Panc1 (cell line): ENCODE measurements at regions not wholly inside any gene's neighbourhood (a gene's known extent, or its start where the extent isn't known, plus 50 kb on each side); places are given as distances from the start of the nearest gene placed in this dataset.
"Not testable (repeated sequence)": the region's sequence is repeated elsewhere in the genome, so short reads cannot be mapped to it uniquely, and the experiment has no call there.

Experiments
- ATAC-seq: fragments of 200-7000 bp; cut with Tn5 transposase; 2 replicates; pipeline ENCODE4 v1.9.1; 2020; ENCODE audit warnings: mild to moderate bottlenecking, moderate library complexity
- BruUV-seq: library from RNA; stranded (reverse); fragments of 400-500 nt; replicated peaks from 2 replicates; lab custom pipeline; 2021; lab: Mats Ljungman, UMichigan
- CTCF ChIA-PET: fragments of 300-600 bp; sonication (Branson Sonifier 250); formaldehyde crosslinking; loops from one replicate; lab custom pipeline; 2022; ENCODE audit warnings: antibody characterized with exemption; lab: Charles Lee
- POLR2A ChIA-PET: fragments of 300-600 bp; sonication (Branson Sonifier 250); formaldehyde crosslinking; loops from one replicate; lab custom pipeline; 2022; ENCODE audit warnings: antibody characterized with exemption; lab: Charles Lee
- DNase-seq: peaks from one replicate; pipeline ENCODE4 v3.0.0-alpha.2; 2010; ENCODE audit warnings: low read depth, low spot score
- H3K27ac ChIP-seq: 2 replicates; pipeline ENCODE4 v1.5.1; 2011; ENCODE audit warnings: mild to moderate bottlenecking, low read length, inconsistent platforms
- H3K27me3 ChIP-seq: fragments of 200-500 bp; sonication (Bioruptor generic); 2 replicates; pipeline ENCODE4 v1.6.0; 2014; ENCODE audit warnings: low read length, inconsistent platforms; ENCODE audit not compliant: control insufficient read depth, insufficient read depth
- H3K36me3 ChIP-seq: fragments of 200-500 bp; sonication (Bioruptor generic); 2 replicates; pipeline ENCODE4 v1.5.1; 2014; ENCODE audit warnings: inconsistent platforms, mild to moderate bottlenecking, low read length, moderate library complexity; ENCODE audit not compliant: control insufficient read depth, insufficient read depth
- H3K4me1 ChIP-seq: 2 replicates; pipeline ENCODE4 v1.5.1; 2011; ENCODE audit warnings: inconsistent platforms, mild to moderate bottlenecking, low read length, moderate library complexity; ENCODE audit not compliant: control insufficient read depth, insufficient read depth
- H3K4me3 ChIP-seq, 2 experiments: 2 replicates each; pipeline ENCODE4 v1.5.1; 2011 to 2012; ENCODE audit warnings: low read depth in 2 of 2, low read length in 2 of 2, mild to moderate bottlenecking in 2 of 2, inconsistent platforms in 1 of 2, moderate library complexity in 1 of 2
- H3K9me3 ChIP-seq: fragments of 200-500 bp; sonication (Bioruptor generic); 2 replicates; pipeline ENCODE4 v1.5.1; 2014; ENCODE audit warnings: low read depth, mild to moderate bottlenecking, inconsistent platforms, low read length, moderate library complexity; ENCODE audit not compliant: control insufficient read depth, insufficient read depth
- CTCF ChIP-seq: fragments of 450-650 bp; IDR thresholded peaks from 2 replicates; pipeline ENCODE4 v1.5.1; 2017; ENCODE audit warnings: mild to moderate bottlenecking
- POLR2AphosphoS5 ChIP-seq: IDR thresholded peaks from 2 replicates; pipeline ENCODE4 v1.6.1; 2012; ENCODE audit warnings: mild to moderate bottlenecking, low read depth, low read length, moderate library complexity
- REST ChIP-seq, 2 experiments: IDR thresholded peaks; 2 replicates each; pipeline ENCODE4 v1.6.1; 2011 to 2012; ENCODE audit warnings: low read depth in 2 of 2, control low read depth in 1 of 2, low read length in 1 of 2, mild to moderate bottlenecking in 1 of 2, moderate library complexity in 1 of 2; ENCODE audit not compliant: insufficient read depth in 1 of 2
- SIN3A ChIP-seq: IDR thresholded peaks from 2 replicates; pipeline ENCODE4 v1.6.1; 2012; ENCODE audit warnings: low read depth, mild to moderate bottlenecking, low read length, moderate library complexity, borderline replicate concordance; ENCODE audit not compliant: insufficient read depth
- TCF7L2 ChIP-seq: IDR thresholded peaks from 2 replicates; pipeline ENCODE4 v1.6.1; 2011; ENCODE audit warnings: mild to moderate bottlenecking, low read depth, low read length, inconsistent platforms
- in situ Hi-C: cut with HindIII; loops from 2 replicates; pipeline ENCODE4 v1.10.0; 2016; ENCODE audit warnings: low sequenced_read_pairs, low pct_unique_long_range_greater_than_20kb
- intact Hi-C: fragments of 100-400 bp; cut with micrococcal nuclease; formaldehyde crosslinking; loops from one replicate; pipeline ENCODE4 v1.10.0; 2022; ENCODE audit not compliant: unreplicated experiment

GRCh38 chr6:151695156-151695555 lies 112.3 kb upstream of the ESR1 start:
- H3K4me1 ChIP-seq: no peaks in the 10 kb centered on the region; the same call in 1 of the 2 replicates
- no peak overlapping the region for H3K27ac ChIP-seq
- no TSS peak for BruUV-seq
- in situ Hi-C loops (no loop called here), intact Hi-C loops (no loop called here)
- no peaks in the 10 kb centered on the region; the same call in 1 of the 2 replicates for H3K27me3 ChIP-seq
- no peaks in the 10 kb centered on the region for H3K36me3 ChIP-seq
- ATAC-seq: no peak
- CTCF ChIA-PET: no interaction called here
- POLR2A ChIA-PET: no interaction called here
- no peaks in the 10 kb centered on the region for H3K9me3 ChIP-seq
- no peak for DNase-seq
- TF ChIP-seq REST (IDR thresholded peaks at IDR 0.05; ENCODE audit: insufficient read depth in 1 of 2, low read depth in 2 of 2, low read length in 1 of 2): no peak
- TF ChIP-seq TCF7L2: no peak
- no peak for TF ChIP-seq POLR2AphosphoS5
- TF ChIP-seq SIN3A: no peak
- TF ChIP-seq CTCF: no peak
- H3K4me3 ChIP-seq: no peak overlapping the region

GRCh38 chr6:151696302-151696701 lies 111.2 kb upstream of the ESR1 start:
- POLR2A ChIA-PET, CTCF ChIA-PET, H3K4me1 ChIP-seq, H3K27me3 ChIP-seq, BruUV-seq, in situ Hi-C loops, DNase-seq, H3K9me3 ChIP-seq, intact Hi-C loops, H3K36me3 ChIP-seq, H3K4me3 ChIP-seq, H3K27ac ChIP-seq, ATAC-seq: not testable (repeated sequence)

GRCh38 chr6:151698931-151699700 lies 108.4 kb upstream of the ESR1 start:
- Histone ChIP-seq H3K4me3 (no peak overlapping the region), H3K4me1 (no peaks in the 10 kb centered on the region), H3K27ac (no peak overlapping the region), H3K9me3 (no peaks in the 10 kb centered on the region), H3K36me3 (no peaks in the 10 kb centered on the region), H3K27me3 (peaks cover 3% of the 10 kb centered on the region; the same call in 1 of the 2 replicates)
- CTCF ChIA-PET: no interaction called here
- TF ChIP-seq SIN3A: no peak
- no peak for TF ChIP-seq REST (IDR thresholded peaks at IDR 0.05; ENCODE audit: insufficient read depth in 1 of 2, low read depth in 2 of 2, low read length in 1 of 2)
- no peak for TF ChIP-seq TCF7L2
- no peak for TF ChIP-seq CTCF
- no peak for TF ChIP-seq POLR2AphosphoS5
- intact Hi-C loops (no loop called here), in situ Hi-C loops (no loop called here)
- POLR2A ChIA-PET: no interaction called here
- ATAC-seq: no peak
- no peak for DNase-seq
- no TSS peak for BruUV-seq
